AG10803 (cell line): ENCODE measurements at regions not wholly inside any gene's neighbourhood (a gene's known extent, or its start where the extent isn't known, plus 50 kb on each side); places are given as distances from the start of the nearest gene placed in this dataset.

Source experiments
- DNase-seq: peaks from one replicate; pipeline ENCODE4 v3.0.0; 2010; ENCODE audit warnings: low read depth
- H3K4me3 ChIP-seq: 2 replicates; pipeline ENCODE4 v1.5.1; 2011; ENCODE audit warnings: mild to moderate bottlenecking, low read length, control low read depth
- TF ChIP-seq, protein P1 (sequence below): conservative IDR thresholded peaks from 2 replicates; pipeline ENCODE4 v1.5.1; 2011; ENCODE audit warnings: mild to moderate bottlenecking, low read length, control low read depth, inconsistent platforms

GRCh38 chr6:47091886-47092668, 49.9 kb upstream of the ADGRF1 start:
- TF ChIP-seq, protein P1, sequence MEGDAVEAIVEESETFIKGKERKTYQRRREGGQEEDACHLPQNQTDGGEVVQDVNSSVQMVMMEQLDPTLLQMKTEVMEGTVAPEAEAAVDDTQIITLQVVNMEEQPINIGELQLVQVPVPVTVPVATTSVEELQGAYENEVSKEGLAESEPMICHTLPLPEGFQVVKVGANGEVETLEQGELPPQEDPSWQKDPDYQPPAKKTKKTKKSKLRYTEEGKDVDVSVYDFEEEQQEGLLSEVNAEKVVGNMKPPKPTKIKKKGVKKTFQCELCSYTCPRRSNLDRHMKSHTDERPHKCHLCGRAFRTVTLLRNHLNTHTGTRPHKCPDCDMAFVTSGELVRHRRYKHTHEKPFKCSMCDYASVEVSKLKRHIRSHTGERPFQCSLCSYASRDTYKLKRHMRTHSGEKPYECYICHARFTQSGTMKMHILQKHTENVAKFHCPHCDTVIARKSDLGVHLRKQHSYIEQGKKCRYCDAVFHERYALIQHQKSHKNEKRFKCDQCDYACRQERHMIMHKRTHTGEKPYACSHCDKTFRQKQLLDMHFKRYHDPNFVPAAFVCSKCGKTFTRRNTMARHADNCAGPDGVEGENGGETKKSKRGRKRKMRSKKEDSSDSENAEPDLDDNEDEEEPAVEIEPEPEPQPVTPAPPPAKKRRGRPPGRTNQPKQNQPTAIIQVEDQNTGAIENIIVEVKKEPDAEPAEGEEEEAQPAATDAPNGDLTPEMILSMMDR, result no peak
- H3K4me3 ChIP-seq, result no peak overlapping the region
- peak; percentile 50 for DNase-seq
